HL-60 (cell line): ENCODE measurements at regions not wholly inside any gene's neighbourhood (a gene's known extent, or its start where the extent isn't known, plus 50 kb on each side); places are given as distances from the start of the nearest gene placed in this dataset.

ENCODE experiments used
- DNase-seq, 2 experiments: peaks; one replicate each; pipeline ENCODE4 v3.0.0-alpha.2; 2010 to 2020; ENCODE audit warnings: low read depth in 1 of 2, low spot score in 1 of 2
- H3K27ac ChIP-seq: fragments of 250-450 bp; sonication (Bioruptor Pico); replicated peaks from 2 replicates; pipeline ENCODE4 v1.5.1; 2020; ENCODE audit warnings: mild to moderate bottlenecking, moderate library complexity
- H3K27me3 ChIP-seq: fragments of 250-450 bp; sonication (Bioruptor Pico); 2 replicates; pipeline ENCODE4 v1.5.1; 2021; ENCODE audit warnings: mild to moderate bottlenecking, moderate library complexity; ENCODE audit not compliant: insufficient read depth, poor library complexity, severe bottlenecking
- H3K4me3 ChIP-seq: replicated peaks from 2 replicates; pipeline ENCODE4 v1.5.1; 2011; ENCODE audit warnings: mild to moderate bottlenecking, control low read depth, low read length; ENCODE audit not compliant: insufficient read depth
- CTCF ChIP-seq: IDR thresholded peaks from one replicate; pipeline ENCODE4 v1.5.1; 2011; ENCODE audit warnings: low read length, control low read depth, inconsistent platforms; ENCODE audit not compliant: insufficient read depth
- GABPA ChIP-seq: IDR thresholded peaks from 2 replicates; pipeline ENCODE4 v1.6.1; 2012; ENCODE audit warnings: low read depth
- POLR2AphosphoS5 ChIP-seq: IDR thresholded peaks from 2 replicates; pipeline ENCODE4 v1.6.1; 2012; ENCODE audit warnings: low read depth
- REST ChIP-seq: IDR thresholded peaks from 2 replicates; pipeline ENCODE4 v1.6.1; 2012; ENCODE audit warnings: low read depth; ENCODE audit not compliant: insufficient replicate concordance
- SPI1 ChIP-seq: IDR thresholded peaks from 2 replicates; pipeline ENCODE4 v1.6.1; 2012; ENCODE audit warnings: low read depth, mild to moderate bottlenecking, borderline replicate concordance

GRCh38 chr10:6336016-6336415 is 133.3 kb downstream of the PFKFB3 start:
- Histone ChIP-seq H3K27me3 (no peaks in the 10 kb centered on the region), H3K27ac (no peak overlapping the region), H3K4me3 (no peak overlapping the region)
- no peak for DNase-seq
- TF ChIP-seq GABPA (no peak), CTCF (no peak)

GRCh38 chr10:6337382-6337781 is 134.7 kb downstream of the PFKFB3 start:
- Histone ChIP-seq H3K4me3 (no peak overlapping the region), H3K27me3 (no peaks in the 10 kb centered on the region), H3K27ac (no peak overlapping the region)
- no peak for TF ChIP-seq REST
- TF ChIP-seq SPI1, result no peak
- TF ChIP-seq POLR2AphosphoS5, result no peak
- TF ChIP-seq CTCF, result no peak
- no peak for DNase-seq

- Histone ChIP-seq H3K4me3 (no peak overlapping the region), H3K27ac (no peak overlapping the region), H3K27me3 (no peaks in the 10 kb centered on the region)
- DNase-seq, result no peak
- TF ChIP-seq REST (no peak), CTCF (no peak)
These were observed 135.6 kb downstream of the PFKFB3 start for GRCh38 chr10:6338361-6338760.

- no peak for DNase-seq
- Histone ChIP-seq H3K4me3 (no peak overlapping the region), H3K27ac (no peak overlapping the region), H3K27me3 (no peaks in the 10 kb centered on the region)
- no peak for TF ChIP-seq POLR2AphosphoS5
- TF ChIP-seq SPI1, result no peak
- no peak for TF ChIP-seq REST
- no peak for TF ChIP-seq CTCF
- TF ChIP-seq GABPA, result no peak
These were observed 137.2 kb downstream of the PFKFB3 start for GRCh38 chr10:6339891-6340290.
